Heart left ventricle (tissue), 13 donors: ENCODE measurements at regions not wholly inside any gene's neighbourhood (a gene's known extent, or its start where the extent isn't known, plus 50 kb on each side); places are given as distances from the start of the nearest gene placed in this dataset.

Experiments
- CTCF ChIP-seq, 12 donors: fragments of 200-600 bp; sonication (generic) in 4 of 12; IDR thresholded peaks; one replicate each; pipeline versions ENCODE4 v1.5.0 to v1.8.0; 2018 to 2022; ENCODE audit warnings: antibody characterized with exemption in 12 of 12, mild to moderate bottlenecking in 5 of 12
- POLR2A ChIP-seq, 2 donors: fragments of 450-650 bp; IDR thresholded peaks; one replicate each; pipeline ENCODE4 v1.6.1; 2017; ENCODE audit warnings: antibody characterized with exemption in 2 of 2, mild to moderate bottlenecking in 2 of 2, moderate library complexity in 2 of 2
- donor health status: ischemic (EF 13 %, LVEDD 7.1; RV severe dilation, severe dysfunction).
- donor health status: DM: no; HTN: yes; CAD: no.
- donor health status: DM: no; HTN: no; CAD: no.
- donor health status: ischemic (EF 25% LVEDD 6.9; RV normal size, moderate dysfunction).
- donor health status: ischemic (EF 25% LVEDD 5.7; RV mildly dilated, moderate dysfunction).
- donor health status: ischemic (EF 35%, LVEDD 5.7; RV mildly dilated, moderate dysfunction).
- donor health status: nonischemic (EF 11% LVEDD 7.7; RV severe dilation, severe dysfunction).
- donor health status: DM: yes; HTN: yes; CAD: no.
- donor health status: PGD.
- donor health status: ischemic (EF 29% LVEDD 5.4; RV normal size, mild dysfunction).
- donor health status: nonischemic (EF 23%, LVEDD 6.1; RV moderate dilation, normal function).

GRCh38 chr4:123943976-123944375, 547.4 kb downstream of the SPRY1 start:
- no peak for TF ChIP-seq CTCF (IDR thresholded peaks at IDR 0.05)
- TF ChIP-seq POLR2A (IDR thresholded peaks at IDR 0.05): no peak
